ENCODE measurements at regions not wholly inside any gene's neighbourhood (a gene's known extent, or its start where the extent isn't known, plus 50 kb on each side); places are given as distances from the start of the nearest gene placed in this dataset.

GRCh38 chr12:89163918-89164317 lies 188.4 kb downstream of the DUSP6 start:
- H3K4me1 ChIP-seq (ENCODE audit: control insufficient read depth in 1 of 2, insufficient read depth in 1 of 2, low read depth in 1 of 2, low read length in 1 of 2): peaks cover 79 to 89% of the 10 kb centered on the region in 2 experiments
- TF ChIP-seq CTCF (IDR thresholded peaks at IDR 0.05): no peak

GRCh38 chr12:89162589-89163261 lies 189.6 kb downstream of the DUSP6 start:
- Histone ChIP-seq H3K4me1 (ENCODE audit: control insufficient read depth in 1 of 2, insufficient read depth in 1 of 2, low read depth in 1 of 2, low read length in 1 of 2) (peaks cover 91 to 95% of the 10 kb centered on the region in 2 experiments), H3K9me3 (no peaks in the 10 kb centered on the region), H3K4me3 (ENCODE audit: low read depth in 1 of 2, low read length in 1 of 2) (peak overlapping the region; percentile 1 to 34), H3K27me3 (no peaks in the 10 kb centered on the region), H3K27ac (peak overlapping the region; percentile 98), H3K36me3 (no peaks in the 10 kb centered on the region)
- peak; percentile 50 for TF ChIP-seq CTCF (IDR thresholded peaks at IDR 0.05)

More at GRCh38 chr12:89163918-89164317, 188.4 kb downstream of the DUSP6 start:
- peak overlapping the region; percentile 12 to 32 for H3K4me3 ChIP-seq (ENCODE audit: low read depth in 1 of 2, low read length in 1 of 2)
- no peaks in the 10 kb centered on the region for H3K27me3 ChIP-seq
- no peaks in the 10 kb centered on the region for H3K36me3 ChIP-seq
- no peaks in the 10 kb centered on the region for H3K9me3 ChIP-seq
- peak overlapping the region; percentile 98 for H3K27ac ChIP-seq

GRCh38 chr12:89161557-89161956 lies 190.7 kb downstream of the DUSP6 start:
- Histone ChIP-seq H3K27ac (peak overlapping the region; percentile 98), H3K4me1 (ENCODE audit: control insufficient read depth in 1 of 2, insufficient read depth in 1 of 2, low read depth in 1 of 2, low read length in 1 of 2) (peaks cover 95 to 98% of the 10 kb centered on the region in 2 experiments), H3K27me3 (no peaks in the 10 kb centered on the region), H3K4me3 (ENCODE audit: low read depth in 1 of 2, low read length in 1 of 2) (peak overlapping the region in 1 of 2 experiments; percentile 34), H3K9me3 (no peaks in the 10 kb centered on the region), H3K36me3 (no peaks in the 10 kb centered on the region)
- no peak for TF ChIP-seq CTCF (IDR thresholded peaks at IDR 0.05)

- no peaks in the 10 kb centered on the region for H3K27me3 ChIP-seq
- H3K4me3 ChIP-seq (ENCODE audit: low read depth in 1 of 2, low read length in 1 of 2): peak overlapping the region in 1 of 2 experiments; percentile 18
- TF ChIP-seq CTCF (IDR thresholded peaks at IDR 0.05): peak; percentile 16
- no peaks in the 10 kb centered on the region for H3K36me3 ChIP-seq
- H3K4me1 ChIP-seq (ENCODE audit: control insufficient read depth in 1 of 2, insufficient read depth in 1 of 2, low read depth in 1 of 2, low read length in 1 of 2): peaks cover 95 to 98% of the 10 kb centered on the region in 2 experiments
- H3K27ac ChIP-seq: peak overlapping the region; percentile 98
- no peaks in the 10 kb centered on the region for H3K9me3 ChIP-seq
Observed at GRCh38 chr12:89160716-89161123, 191.6 kb downstream of the DUSP6 start.

- H3K4me1 ChIP-seq (ENCODE audit: control insufficient read depth in 1 of 2, insufficient read depth in 1 of 2, low read depth in 1 of 2, low read length in 1 of 2): peaks cover 76 to 77% of the 10 kb centered on the region in 2 experiments
- H3K36me3 ChIP-seq: no peaks in the 10 kb centered on the region
- peak overlapping the region in 1 of 2 experiments; percentile 3 for H3K4me3 ChIP-seq (ENCODE audit: low read depth in 1 of 2, low read length in 1 of 2)
- H3K27me3 ChIP-seq: no peaks in the 10 kb centered on the region
- H3K9me3 ChIP-seq: no peaks in the 10 kb centered on the region
- TF ChIP-seq CTCF (IDR thresholded peaks at IDR 0.05): no peak
- peak overlapping the region; percentile 98 for H3K27ac ChIP-seq
Observed at GRCh38 chr12:89157413-89157812, 194.9 kb downstream of the DUSP6 start.
